GM12873 (cell line): ENCODE measurements at regions not wholly inside any gene's neighbourhood (a gene's known extent, or its start where the extent isn't known, plus 50 kb on each side); places are given as distances from the start of the nearest gene placed in this dataset.

Experiments used
- TF ChIP-seq, protein P1 (sequence below): IDR thresholded peaks from 2 replicates; pipeline ENCODE4 v1.5.1; 2012; ENCODE audit warnings: low read depth, mild to moderate bottlenecking, moderate library complexity, low read length, control low read depth; ENCODE audit not compliant: insufficient read depth; ENCODE audit errors: missing control alignments

DNA sequence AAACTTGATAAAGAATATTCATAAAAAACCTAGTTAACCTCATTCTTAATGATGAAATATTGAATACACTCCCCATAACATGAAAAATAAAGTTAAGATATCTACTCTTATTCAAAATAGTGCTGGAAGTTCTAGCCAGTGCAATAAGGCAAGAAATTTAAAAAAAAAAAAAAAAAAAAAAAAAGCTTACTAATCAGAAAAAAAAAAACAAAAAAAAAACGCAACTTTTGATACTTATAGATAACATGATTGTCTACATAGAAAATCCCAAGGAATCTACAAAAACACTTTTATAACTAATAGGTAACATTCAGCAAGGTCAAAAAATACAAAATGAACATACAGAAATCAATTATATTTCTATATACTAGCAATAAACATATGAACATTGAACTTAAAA, 515.6 kb downstream of the UQCRFS1 start:
- TF ChIP-seq, protein P1, sequence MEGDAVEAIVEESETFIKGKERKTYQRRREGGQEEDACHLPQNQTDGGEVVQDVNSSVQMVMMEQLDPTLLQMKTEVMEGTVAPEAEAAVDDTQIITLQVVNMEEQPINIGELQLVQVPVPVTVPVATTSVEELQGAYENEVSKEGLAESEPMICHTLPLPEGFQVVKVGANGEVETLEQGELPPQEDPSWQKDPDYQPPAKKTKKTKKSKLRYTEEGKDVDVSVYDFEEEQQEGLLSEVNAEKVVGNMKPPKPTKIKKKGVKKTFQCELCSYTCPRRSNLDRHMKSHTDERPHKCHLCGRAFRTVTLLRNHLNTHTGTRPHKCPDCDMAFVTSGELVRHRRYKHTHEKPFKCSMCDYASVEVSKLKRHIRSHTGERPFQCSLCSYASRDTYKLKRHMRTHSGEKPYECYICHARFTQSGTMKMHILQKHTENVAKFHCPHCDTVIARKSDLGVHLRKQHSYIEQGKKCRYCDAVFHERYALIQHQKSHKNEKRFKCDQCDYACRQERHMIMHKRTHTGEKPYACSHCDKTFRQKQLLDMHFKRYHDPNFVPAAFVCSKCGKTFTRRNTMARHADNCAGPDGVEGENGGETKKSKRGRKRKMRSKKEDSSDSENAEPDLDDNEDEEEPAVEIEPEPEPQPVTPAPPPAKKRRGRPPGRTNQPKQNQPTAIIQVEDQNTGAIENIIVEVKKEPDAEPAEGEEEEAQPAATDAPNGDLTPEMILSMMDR, result no peak

GRCh38 chr19:28694812-28695211, 518.1 kb downstream of the UQCRFS1 start:
- TF ChIP-seq, protein P1, result no peak

GRCh38 chr19:28691683-28692082, 521.3 kb downstream of the UQCRFS1 start:
- TF ChIP-seq, protein P1, result no peak

GRCh38 chr19:28687296-28687695, 525.7 kb downstream of the UQCRFS1 start:
- TF ChIP-seq, protein P1, result no peak

DNA sequence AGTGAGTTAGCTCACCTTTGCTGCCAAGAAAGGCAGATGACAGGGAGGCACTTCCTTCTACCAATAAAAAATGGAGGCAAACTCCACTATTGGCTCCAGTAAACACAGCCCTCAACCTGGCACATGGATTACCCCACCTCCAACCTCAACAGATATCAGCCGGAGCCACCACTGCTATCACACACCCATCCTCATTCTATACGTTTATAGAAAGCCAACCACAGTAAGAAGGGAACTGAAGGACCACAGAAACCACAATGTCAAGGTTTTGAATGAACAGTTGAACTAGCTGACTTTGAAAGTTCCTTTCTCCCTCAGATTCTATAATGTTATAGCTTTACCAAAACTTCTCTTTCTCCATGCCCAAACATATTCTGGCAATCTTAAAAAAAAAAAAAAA, 526.2 kb downstream of the UQCRFS1 start:
- TF ChIP-seq, protein P1, result no peak

- TF ChIP-seq, protein P1, result no peak
These were observed 527.1 kb downstream of the UQCRFS1 start for GRCh38 chr19:28685802-28686201.

GRCh38 chr19:28680111-28680510, 532.8 kb downstream of the UQCRFS1 start:
- TF ChIP-seq, protein P1, result no peak
